A172 (cell line): ENCODE measurements at regions not wholly inside any gene's neighbourhood (a gene's known extent, or its start where the extent isn't known, plus 50 kb on each side); places are given as distances from the start of the nearest gene placed in this dataset.
A peak's percentile ranks its signal among the peaks of the same experiment; 100 is the strongest.

ENCODE experiments used
- DNase-seq: peaks from one replicate; pipeline ENCODE4 v3.0.0-alpha.2; 2015; ENCODE audit warnings: low spot score

- peak; percentile 10 for DNase-seq
Measured at GRCh38 chr11:112401036-112401769, 140.5 kb upstream of the PLET1 start.

- no peak for DNase-seq
Measured at GRCh38 chr11:112403432-112403831, 142.8 kb upstream of the PLET1 start.

DNA sequence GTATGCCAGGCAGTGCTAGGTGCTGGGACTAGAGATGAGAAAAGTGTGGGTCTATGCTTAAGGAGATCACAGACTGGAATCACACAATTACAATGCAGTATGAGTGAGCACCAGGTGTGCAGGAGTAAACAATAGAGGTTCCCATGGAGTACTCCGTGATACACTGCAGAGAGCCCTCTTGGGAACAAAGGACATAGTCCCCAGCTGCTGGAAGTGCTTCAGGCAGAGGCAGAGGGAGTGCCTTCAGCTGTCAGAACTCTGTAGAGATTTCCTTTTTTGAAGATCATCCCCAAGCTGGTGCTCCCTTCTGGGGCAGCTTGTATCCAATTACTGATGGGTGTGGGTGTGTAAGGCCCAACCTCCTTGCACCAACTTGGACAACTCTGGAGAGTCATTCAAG lies 143.5 kb upstream of the PLET1 start:
- no peak for DNase-seq

DNA sequence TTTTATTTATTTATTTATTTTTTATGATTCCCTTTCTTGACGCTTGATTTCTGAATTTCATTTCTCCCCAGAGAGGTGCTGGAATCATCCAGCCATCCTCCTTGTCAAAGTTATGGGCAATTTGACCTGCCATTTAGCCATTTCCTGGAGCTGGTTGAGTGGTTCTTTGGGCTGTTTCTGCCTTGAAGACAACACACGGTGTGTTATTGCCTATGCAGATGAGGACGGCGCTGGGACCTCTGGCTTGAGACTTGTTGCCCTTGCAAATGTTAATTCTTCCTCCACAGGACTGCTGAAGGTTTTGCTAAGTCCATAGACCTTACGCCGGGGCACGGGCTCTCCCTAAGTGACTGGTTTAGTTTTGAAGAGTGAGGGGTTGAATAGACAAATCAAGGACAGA lies 147.9 kb upstream of the PLET1 start:
- DNase-seq: no peak

DNA sequence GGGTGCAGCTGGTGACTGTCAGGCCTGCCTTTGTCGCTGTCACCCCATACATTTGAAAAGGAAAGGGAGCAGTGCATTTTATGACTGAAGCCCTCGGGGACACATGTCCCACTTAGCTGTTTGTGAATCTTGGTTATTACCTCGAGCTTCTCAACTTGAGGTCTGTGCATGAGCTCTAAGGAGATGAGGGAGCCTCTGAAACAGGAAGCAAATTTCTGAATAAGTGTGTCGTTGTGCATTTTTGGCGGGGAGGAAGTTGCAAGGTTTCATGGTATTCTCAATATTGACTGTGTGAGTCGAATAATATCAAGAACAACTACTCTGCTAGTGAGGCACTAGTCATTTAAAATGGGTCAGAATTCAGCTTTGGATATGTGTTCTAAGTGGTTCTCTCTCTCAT lies 149.7 kb upstream of the PLET1 start:
- no peak for DNase-seq

DNA sequence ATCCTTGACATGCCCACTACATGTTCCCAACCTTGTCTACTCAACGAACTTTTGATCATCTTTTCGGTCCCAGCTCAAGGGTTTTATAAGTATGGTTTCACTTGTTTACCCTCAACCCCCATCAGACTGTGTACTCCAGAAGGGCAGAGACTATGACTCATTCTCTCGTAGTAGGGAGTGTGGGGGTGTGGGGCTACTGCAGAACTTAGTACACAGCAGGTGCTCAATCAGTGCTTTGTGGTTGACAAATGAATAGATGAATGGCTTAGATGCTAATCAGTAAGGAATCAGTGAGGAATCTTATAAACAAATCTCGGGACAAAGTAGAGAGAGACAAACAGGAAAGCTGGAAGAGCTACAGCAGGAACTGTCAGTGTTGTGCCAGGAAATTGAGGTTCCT lies 151.7 kb upstream of the PLET1 start:
- DNase-seq: no peak

DNA sequence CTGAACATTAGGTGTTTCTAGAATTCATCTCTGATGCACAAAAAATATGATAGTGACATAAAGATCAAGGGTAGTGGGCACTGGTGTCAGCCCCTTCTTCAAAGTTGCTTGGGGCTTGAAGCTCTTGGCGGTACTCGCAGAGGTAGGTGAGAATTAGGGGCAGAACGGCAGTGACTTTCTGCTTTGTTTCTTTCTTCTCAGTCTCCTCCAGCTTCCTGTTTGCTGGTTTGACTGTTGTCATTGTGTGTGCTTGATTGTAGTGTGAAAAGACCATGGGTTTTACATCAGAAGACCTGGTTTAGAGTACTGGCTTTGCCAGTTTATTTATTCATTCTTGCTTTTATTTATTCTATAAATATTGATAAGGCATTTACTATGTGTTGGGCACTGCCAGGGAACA lies 156.7 kb upstream of the PLET1 start:
- no peak for DNase-seq

DNA sequence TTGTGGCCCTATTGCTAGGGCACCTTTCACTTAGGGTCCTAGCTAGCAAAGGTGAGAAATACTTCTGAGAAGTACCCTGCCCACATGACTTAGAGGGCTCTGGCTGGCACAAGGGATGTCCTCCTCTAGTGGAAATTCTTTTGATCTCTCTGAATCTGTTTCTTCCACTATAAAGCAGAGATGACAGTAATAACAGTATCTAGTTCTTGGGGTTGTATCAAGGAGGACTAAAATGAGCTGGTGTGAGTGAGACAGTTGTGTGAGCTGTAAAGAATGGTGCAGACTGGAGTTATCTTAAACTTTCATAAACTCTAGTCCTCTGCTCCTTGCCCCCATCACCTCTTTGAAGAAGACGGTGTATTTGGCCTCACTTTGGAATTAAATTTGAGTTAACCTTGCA lies 157.8 kb upstream of the PLET1 start:
- DNase-seq: no peak

DNA sequence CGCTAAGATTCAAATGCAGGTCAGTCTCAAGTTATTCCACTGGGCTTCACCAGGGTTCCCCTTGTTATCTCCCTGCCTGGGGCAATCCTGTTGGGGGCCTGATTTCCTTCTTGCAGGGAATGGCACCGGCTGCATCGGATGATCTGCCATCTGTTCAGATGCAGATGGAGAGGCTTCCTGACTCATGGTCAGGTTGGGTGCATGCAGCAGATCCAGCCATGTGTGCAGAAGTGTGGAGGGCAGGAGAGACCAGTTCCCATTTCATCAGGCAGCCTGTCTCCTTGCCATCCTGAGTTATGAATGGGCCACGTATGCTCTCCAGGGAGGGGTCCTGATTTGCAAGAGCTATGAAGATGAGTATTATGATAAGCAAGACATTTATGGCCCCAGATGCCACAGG lies 161.2 kb upstream of the PLET1 start:
- DNase-seq: no peak

GRCh38 chr11:112425121-112425520 lies 164.5 kb upstream of the PLET1 start:
- DNase-seq: no peak

GRCh38 chr11:112437096-112437495 lies 176.4 kb upstream of the PLET1 start:
- DNase-seq: no peak

GRCh38 chr11:112439614-112440013 lies 179.0 kb upstream of the PLET1 start:
- no peak for DNase-seq

DNA sequence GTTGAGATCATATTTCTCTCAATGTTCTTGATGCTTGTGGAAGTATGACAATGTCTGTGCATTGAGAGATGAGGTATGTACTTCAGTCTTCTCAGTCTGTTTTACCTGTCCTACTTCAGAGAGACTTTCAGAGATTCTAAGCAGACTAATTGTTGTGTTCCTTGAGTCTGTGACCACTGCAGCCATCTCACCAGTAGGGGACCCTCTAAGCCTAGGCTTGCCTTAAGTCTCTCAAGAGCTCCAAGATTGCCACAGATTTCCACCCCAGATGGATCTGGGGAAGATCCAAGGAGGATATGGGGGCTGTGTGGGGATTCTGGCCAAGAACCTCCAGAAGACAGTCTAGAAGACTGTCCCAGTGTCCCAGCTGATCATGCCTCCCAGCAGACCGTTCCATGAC lies 179.9 kb upstream of the PLET1 start:
- no peak for DNase-seq

- no peak for DNase-seq
Measured at GRCh38 chr11:112448168-112448567, 187.5 kb upstream of the PLET1 start.

DNA sequence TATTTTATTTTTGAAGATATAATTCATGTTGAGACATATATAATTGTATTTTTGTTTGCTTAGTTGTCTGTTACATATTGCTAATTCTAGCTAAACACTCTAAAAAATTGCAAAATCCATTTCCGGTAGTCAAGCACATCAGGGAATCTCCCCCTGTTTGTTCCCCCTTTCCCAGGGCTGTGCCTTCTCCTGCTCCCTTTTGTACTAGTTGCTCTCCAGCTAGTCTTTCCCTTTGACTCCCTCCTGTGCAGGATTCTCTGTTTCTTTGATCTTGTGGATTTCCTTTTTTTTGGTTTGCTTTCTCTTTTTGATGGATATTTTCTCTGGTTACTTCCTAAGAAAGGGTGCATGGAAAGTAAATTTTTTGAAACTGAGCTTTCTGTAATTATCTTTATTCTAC lies 188.1 kb upstream of the PLET1 start:
- DNase-seq: no peak

DNA sequence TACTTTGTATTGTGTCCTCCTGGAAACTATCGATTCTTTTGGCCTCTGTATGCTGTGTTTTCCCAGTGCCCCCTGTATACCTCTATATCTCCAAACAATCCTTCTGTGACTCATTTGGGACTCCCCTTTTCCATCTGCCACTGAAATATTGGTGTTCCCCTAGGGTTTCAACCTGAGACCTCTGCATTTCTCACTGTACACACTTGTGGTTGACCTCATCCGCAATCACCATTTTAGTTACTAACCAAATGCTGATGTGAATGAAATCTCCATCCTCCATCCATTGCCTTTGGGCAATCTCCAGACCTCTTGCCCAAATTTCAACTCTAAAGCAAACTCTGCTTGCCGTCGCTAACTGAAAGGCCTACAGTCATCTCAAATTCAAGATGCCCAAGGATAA lies 190.6 kb upstream of the PLET1 start:
- DNase-seq: no peak

DNA sequence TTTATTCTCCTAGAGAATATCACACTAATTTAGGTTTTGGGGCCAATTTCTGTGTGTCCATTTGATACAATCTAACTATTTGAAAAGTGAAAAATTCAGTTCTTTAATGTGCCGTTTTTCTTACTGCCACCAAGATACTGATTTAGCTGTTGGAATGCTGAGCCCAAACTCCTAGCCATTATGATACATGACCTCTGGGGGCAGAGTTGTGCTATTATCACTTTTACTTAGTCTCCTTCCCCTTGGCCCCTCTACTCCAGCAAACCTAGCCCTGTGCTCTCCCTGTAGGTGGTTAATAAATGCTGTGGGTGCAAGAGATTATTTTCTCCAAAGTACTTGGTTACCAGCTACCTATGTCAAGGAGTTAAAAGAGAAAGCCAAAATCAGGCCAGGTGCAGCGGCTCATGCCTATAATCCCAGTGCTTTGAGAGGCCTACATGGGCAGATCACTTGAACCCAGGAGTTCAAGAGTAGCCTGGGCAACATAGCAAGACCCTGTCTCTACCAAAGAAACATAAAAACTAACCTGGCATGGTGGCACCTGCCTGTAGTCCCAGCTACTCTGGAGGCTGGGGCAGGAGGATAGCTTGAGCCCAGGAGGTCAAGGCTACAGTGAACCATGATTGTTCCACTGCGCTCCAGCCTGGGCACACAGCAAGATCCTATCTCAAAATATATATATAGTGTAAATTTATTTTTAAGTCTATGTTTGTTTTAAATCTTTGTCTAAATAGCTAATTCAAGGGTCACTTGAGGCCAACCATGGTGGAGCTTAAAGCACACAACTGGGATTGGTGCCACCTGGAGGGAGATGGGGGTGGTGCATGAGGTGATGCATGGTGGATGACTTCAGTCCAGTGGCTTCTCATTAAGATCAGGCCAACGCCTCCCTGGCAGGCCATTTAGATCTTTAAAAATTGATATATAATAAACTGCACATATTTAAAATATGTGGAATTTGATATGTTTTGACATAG lies 193.2 kb upstream of the PLET1 start:
- DNase-seq: peak; percentile 25

- no peak for DNase-seq
Measured at GRCh38 chr11:112454841-112455240, 194.2 kb upstream of the PLET1 start.

- no peak for DNase-seq
Measured at GRCh38 chr11:112455791-112456190, 195.1 kb upstream of the PLET1 start.

DNA sequence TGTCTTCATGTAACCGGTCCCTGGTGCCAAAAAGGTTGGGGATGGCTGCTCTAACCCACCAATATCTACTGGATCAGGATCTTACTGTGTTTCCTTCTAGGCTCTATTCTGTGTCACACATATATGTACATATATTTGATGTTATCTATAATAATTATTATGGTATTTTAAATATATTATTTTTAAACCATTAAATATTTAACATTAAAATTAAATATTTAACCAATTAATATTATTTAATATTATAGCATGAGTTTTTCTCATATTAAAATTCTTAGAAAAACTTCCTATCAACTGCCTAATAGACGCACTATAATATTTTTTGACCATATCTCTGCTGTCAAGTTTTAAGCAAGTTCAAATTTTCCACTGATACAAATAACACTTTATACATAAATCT lies 196.9 kb upstream of the PLET1 start:
- DNase-seq: no peak

DNA sequence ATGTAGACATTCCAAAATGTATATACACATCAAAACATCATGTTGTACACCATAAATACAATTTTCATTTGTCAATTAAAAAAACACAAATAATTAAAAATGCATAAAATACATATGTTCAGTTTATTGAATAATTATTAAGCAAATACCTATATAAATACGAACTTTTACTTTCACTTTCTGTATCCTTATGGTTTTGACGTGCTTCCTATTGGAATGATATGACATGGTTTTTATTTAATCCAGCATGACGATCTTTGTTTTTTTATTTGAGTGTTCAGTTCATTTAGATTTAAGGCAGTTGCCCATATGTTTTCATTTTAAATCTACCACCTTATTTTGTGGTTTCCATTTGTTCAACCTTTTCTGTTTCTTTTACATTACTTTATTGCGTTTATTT lies 198.3 kb upstream of the PLET1 start:
- DNase-seq: no peak

GRCh38 chr11:112460141-112460540 lies 199.5 kb upstream of the PLET1 start:
- no peak for DNase-seq

GRCh38 chr11:112464949-112465348 lies 204.3 kb upstream of the PLET1 start:
- DNase-seq: no peak
